ENCODE measurements at regions not wholly inside any gene's neighbourhood (a gene's known extent, or its start where the extent isn't known, plus 50 kb on each side); places are given as distances from the start of the nearest gene placed in this dataset.
"Not testable (repeated sequence)": the region's sequence is repeated elsewhere in the genome, so short reads cannot be mapped to it uniquely, and the experiment has no call there.

DNA sequence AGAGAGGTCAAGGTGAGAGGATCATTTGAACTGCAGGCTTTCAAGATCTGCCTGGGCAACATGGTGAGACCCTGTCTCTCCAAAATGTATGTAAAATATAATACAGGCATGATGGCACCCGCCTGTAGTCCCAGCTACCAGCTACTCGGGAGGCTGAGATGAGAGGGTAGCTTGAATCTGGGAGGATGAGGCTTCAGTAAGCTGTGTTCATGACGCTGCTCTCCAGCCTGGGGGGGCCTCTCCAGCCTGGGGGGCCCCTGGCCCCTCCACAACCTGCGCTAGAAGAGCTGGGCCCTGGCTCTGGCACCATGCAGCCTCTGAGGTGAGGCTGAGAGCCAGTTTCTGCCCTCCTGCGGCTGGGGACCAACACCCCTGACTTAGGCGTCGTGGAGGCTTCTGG, 85.3 kb downstream of the POTEH start:
- TF ChIP-seq, protein P1, sequence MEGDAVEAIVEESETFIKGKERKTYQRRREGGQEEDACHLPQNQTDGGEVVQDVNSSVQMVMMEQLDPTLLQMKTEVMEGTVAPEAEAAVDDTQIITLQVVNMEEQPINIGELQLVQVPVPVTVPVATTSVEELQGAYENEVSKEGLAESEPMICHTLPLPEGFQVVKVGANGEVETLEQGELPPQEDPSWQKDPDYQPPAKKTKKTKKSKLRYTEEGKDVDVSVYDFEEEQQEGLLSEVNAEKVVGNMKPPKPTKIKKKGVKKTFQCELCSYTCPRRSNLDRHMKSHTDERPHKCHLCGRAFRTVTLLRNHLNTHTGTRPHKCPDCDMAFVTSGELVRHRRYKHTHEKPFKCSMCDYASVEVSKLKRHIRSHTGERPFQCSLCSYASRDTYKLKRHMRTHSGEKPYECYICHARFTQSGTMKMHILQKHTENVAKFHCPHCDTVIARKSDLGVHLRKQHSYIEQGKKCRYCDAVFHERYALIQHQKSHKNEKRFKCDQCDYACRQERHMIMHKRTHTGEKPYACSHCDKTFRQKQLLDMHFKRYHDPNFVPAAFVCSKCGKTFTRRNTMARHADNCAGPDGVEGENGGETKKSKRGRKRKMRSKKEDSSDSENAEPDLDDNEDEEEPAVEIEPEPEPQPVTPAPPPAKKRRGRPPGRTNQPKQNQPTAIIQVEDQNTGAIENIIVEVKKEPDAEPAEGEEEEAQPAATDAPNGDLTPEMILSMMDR (IDR thresholded peaks at IDR 0.05; ENCODE audit: poor library complexity), result not testable (repeated sequence)
- not testable (repeated sequence) for TF ChIP-seq EZH2 (IDR thresholded peaks at IDR 0.05; ENCODE audit: borderline replicate concordance)

All from hepatocyte (in vitro differentiated cells).